ENCODE measurements at regions not wholly inside any gene's neighbourhood (a gene's known extent, or its start where the extent isn't known, plus 50 kb on each side); places are given as distances from the start of the nearest gene placed in this dataset.

DNA sequence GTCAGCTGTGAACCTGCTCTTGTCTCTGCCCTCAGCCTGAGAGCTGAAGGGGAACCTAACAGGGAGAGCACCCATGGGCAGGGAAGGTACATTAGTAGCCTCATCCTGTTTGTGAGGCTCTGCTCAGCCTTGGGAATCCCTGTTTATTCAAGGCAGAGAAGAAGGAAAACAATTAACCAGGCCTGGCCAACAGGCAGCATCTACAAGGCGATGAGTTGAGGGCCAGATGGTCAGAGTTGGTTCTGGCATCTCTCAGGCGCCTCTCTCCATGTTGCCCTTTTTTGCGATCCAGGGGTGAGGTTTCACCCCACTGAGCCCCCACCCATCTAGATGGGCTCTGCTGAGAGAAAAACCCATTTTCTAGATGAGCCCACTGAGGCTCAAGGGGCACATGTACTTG, 54.0 kb upstream of the TOP3B start:
- no peak for DNase-seq

DNA sequence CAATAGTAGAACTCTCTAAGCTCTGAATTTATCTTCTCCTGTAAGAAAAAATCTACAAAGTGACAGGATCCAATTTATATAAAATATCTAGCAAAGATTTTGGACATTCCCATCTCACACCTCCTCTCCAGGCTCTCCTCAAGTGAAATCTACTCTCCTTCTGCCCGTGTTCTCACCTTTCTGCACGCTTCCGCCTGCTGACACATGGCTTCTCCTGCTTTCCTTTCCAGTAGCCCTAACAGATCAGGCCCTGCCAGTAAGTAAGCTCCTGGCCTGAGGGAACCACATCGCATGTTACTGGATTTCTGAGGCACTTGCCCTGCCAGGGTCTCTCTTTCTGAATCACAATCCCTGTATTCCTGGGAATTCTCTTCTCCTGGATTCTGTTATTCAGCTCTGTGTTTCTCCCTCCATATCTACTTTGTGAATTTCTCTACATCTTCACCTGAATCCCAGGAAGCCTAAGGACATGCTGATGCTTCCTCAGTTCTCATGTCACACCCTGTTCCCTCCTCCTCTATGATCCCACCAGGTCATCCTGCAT, 53.3 kb upstream of the TOP3B start:
- no peak for DNase-seq

DNA sequence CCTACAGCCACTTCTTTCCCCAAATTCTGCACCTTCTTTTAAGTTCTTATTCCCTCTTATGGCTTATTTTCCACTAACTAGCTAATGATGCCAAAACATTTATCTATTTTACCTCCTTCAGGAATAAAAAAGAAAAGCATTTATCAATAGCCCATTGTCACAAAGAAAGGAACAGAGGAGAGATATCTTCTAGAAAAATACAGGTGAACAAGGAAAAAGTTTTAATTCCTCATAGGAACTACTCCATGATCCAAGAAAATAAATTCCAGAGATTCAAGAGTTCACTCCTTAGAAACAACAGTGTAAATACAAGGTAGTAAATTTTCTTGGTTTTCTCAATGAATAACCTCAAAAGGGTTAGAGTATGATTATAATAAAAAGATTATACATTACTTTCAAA, 52.6 kb upstream of the TOP3B start:
- no peak for DNase-seq

DNA sequence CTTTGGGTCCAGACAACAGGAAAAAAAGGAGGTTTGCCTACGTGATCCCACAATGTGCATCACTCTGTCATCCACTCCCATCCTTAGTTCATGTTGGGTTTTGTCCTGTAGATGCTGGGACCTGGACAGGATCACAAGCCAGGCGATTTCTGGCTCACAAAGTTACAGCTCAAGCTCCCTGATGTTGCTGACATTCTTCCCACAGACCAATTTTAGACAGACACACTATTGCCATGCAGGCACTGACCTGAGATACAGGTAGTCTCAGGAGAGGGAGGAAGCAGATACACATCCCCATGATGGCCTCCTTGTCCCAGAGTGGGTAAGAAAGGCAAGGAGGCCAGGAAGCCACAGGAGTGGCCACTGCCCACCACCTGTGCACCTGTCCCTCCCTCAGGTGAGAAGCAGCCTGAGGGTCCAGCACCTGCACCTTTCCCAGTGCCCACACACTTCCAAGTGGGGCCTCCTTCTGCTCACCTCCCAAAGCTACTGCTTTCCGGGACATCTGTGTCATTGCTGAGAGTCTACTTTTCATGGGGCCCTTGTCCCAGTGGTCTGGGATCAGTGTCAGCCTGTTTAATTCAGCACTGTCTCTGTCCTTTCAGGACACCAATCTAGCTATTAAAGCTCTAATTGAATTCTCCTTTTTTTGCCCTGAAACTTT, 52.0 kb upstream of the TOP3B start:
- DNase-seq: no peak

DNA sequence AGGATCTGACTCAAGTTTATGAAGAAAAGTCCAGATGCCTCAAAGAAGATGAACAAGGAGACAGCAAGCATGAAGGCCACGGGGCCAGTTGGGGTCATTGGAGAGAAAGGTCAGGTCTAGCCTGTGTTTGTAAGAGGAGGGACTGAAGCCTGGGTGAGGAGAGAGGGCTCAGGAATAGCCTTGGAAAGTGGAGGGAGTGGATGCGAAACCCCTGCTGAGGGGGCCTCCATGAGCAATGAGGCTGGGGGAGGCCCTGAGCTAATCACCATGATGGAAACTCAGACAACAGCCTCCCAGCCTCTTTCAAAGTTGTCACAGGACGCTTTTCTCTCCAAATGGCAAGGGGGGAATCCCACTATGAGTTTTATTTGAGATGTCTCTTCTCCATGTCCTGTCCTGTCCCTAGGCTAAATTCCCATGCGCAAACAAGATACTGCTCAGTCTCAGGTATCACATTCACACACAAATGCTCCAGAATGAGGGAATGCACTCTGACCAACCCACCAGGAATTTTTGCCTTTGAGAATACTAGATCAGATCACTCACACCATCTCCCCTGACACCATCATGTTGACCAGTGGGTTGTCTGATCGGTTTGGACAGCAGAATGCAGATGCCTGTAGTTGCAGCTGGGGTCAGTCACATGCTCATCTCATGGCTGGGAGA, 51.3 kb upstream of the TOP3B start:
- no peak for DNase-seq

DNA sequence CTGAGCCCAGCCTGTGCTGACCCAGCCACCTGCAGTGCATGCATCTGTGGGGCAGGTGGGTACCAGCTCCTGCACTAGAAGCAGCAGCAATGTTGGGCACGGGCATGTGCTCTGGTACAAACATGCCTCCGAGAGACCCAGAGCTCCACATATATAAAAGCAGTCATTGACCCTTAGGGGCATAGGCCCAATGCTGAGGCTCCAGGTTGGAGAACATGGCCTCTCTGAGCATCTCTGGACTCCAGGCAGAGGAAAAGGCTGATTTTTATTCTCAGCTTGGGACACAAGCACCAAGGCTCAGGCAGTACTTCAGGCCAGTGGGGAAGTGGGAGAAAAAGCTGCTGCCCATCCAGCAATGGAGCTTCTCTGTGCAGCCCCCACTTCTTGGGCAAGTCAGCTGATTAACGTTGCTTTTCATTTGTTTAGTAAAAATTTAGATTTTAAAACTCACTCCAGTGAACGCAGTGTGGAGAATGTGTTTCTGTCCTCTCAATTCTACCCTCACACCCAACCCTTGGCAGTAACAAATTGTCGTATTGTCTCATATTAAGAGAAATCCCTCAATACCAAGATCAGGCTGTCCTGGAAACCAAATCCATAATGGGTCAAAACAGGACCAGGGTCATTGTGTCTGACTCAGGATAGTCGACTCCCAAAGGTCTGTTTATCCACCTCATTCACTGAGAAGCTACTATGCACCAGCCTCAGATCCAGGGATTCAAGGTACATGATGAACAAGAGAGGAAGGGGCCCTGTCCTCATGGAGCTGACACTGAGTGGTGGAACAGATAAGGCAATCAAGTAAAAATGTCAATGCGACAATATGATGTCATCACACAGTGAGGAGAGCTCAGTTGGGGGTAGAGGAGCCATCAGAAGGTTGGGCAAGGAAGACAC, 50.6 kb upstream of the TOP3B start:
- no peak for DNase-seq

DNA sequence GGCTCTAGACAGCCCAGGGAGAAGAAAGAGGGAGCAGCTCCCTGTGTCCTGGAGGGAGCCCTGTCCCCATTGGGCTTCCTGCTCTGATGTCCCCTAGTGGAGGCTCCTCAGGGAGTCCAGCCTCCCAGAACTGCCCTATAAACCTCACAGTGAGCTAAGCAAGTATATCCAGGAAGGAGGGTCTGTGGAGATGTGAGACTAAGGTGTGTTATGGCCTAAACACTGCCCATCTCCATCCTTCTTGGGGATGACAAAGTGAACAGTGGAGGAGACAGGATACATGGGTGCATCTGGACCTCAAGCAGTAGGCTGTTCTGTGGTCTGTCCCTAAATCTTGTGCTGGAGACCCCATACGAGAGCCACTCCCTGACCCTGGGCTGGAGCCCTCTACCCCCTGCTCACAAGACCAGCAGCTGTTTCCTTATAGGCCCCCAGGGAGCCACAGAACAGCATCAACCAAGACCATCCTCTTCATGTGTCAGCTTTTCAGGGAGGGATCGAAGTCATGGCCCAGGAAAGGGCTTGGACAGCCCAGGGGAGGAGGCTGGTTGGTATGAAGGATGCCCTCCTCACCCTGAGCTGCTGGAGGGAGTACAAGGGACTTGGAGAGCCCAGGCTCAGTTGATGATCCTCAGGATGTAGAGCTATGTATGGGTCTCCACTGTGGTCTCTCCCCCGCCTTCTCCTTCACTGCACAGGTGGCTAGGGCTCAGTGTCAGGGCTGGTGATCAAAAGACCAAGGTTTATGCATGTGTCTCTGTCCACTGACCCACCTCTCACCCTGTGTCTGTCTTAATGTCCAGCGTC, 49.7 kb upstream of the TOP3B start:
- DNase-seq: no peak

All from NCI-H2081 (cell line).